HCT116 (cell line): ENCODE measurements at regions not wholly inside any gene's neighbourhood (a gene's known extent, or its start where the extent isn't known, plus 50 kb on each side); places are given as distances from the start of the nearest gene placed in this dataset.

Experiments
- ATAC-seq: fragments of 200-7000 bp; cut with Tn5 transposase; 2 replicates; pipeline ENCODE4 v1.9.1; 2020; ENCODE audit warnings: mild to moderate bottlenecking, moderate library complexity
- BruUV-seq: library from RNA; stranded (reverse); fragments of 400-500 nt; replicated peaks from 2 replicates; lab custom pipeline; 2021; lab: Mats Ljungman, UMichigan
- CTCF ChIA-PET: fragments of 300-600 bp; sonication (Branson Sonifier 250); formaldehyde crosslinking; loops from one replicate; lab custom pipeline; 2021; ENCODE audit warnings: antibody characterized with exemption; lab: Charles Lee
- POLR2A ChIA-PET: fragments of 300-600, 350-600 bp; sonication (Branson Sonifier 250); formaldehyde crosslinking; loops from one replicate; lab custom pipeline; 2021; ENCODE audit warnings: antibody characterized with exemption; lab: Charles Lee
- RAD21 ChIA-PET, 2 experiments: fragments of 300-600 bp; sonication (Branson Sonifier 250); formaldehyde crosslinking; loops; one replicate each; lab custom pipeline; 2023; ENCODE audit warnings: low total read pairs in 2 of 2; ENCODE audit not compliant: uncharacterized antibody in 2 of 2, unreplicated experiment in 2 of 2, low non-redundant PET in 1 of 2; lab: Charles Lee
- DNase-seq: peaks from one replicate; pipeline ENCODE4 v3.0.0-alpha.2; 2010; ENCODE audit warnings: low read depth, low spot score
- H2AFZ ChIP-seq: fragments of 200-600 bp; shearing (Covaris generic), sonication (generic); 2 replicates; pipeline ENCODE4 v1.6.1; 2017; ENCODE audit warnings: low read depth, mixed run types, mixed read lengths, antibody characterized with exemption, low read length; ENCODE audit not compliant: poor library complexity, severe bottlenecking
- H3K27ac ChIP-seq: 2 replicates; pipeline ENCODE4 v1.5.1; 2012; ENCODE audit warnings: low read depth, low read length
- H3K27me3 ChIP-seq: fragments of 200-600 bp; sonication (generic); 2 replicates; pipeline ENCODE4 v1.6.1; 2016; ENCODE audit warnings: mixed run types, low read length, mixed read lengths; ENCODE audit not compliant: insufficient read depth
- H3K36me3 ChIP-seq, 2 experiments: fragments of 200-500 bp in 1 of 2; fragments of 200-600 bp in 1 of 2; sonication (Bioruptor generic) in 1 of 2; sonication (generic) in 1 of 2; 2 replicates each; pipeline versions ENCODE4 v1.5.1 to v1.6.1; 2014 to 2016; ENCODE audit warnings: low read length in 2 of 2, inconsistent platforms in 1 of 2, mixed read lengths in 1 of 2, mixed run types in 1 of 2; ENCODE audit not compliant: insufficient read depth in 2 of 2, control insufficient read depth in 1 of 2
- H3K4me1 ChIP-seq, 2 experiments: fragments of 200-600 bp in 1 of 2; sonication (generic) in 1 of 2; 2 replicates each; pipeline versions ENCODE4 v1.5.1 to v1.6.1; 2012 to 2017; ENCODE audit warnings: low read length in 2 of 2, inconsistent platforms in 1 of 2, mild to moderate bottlenecking in 1 of 2, mixed read lengths in 1 of 2, mixed run types in 1 of 2, moderate library complexity in 1 of 2; ENCODE audit not compliant: insufficient read depth in 2 of 2, control insufficient read depth in 1 of 2
- H3K4me2 ChIP-seq: fragments of 200-600 bp; sonication (generic); 2 replicates; pipeline ENCODE4 v1.6.1; 2017; ENCODE audit warnings: mixed run types, low read length, mixed read lengths
- H3K4me3 ChIP-seq, 2 experiments: fragments of 200-600 bp in 1 of 2; sonication (generic) in 1 of 2; replicated peaks in 1 of 2; 2 replicates each; pipeline ENCODE4 v1.5.1; 2011 to 2016; ENCODE audit warnings: low read length in 2 of 2, control low read depth in 1 of 2, low read depth in 1 of 2, mild to moderate bottlenecking in 1 of 2, mixed read lengths in 1 of 2, mixed run types in 1 of 2
- H3K79me2 ChIP-seq: fragments of 200-600 bp; sonication (generic); 2 replicates; pipeline ENCODE4 v1.6.1; 2017; ENCODE audit warnings: mild to moderate bottlenecking, mixed run types, low read length, moderate library complexity, mixed read lengths; ENCODE audit not compliant: insufficient read depth
- H3K9ac ChIP-seq: fragments of 200-600 bp; sonication (generic); 2 replicates; pipeline ENCODE4 v1.6.1; 2016; ENCODE audit warnings: low read length, mixed read lengths
- H3K9me2 ChIP-seq: fragments of 200-600 bp; sonication (generic), shearing (Covaris generic); 2 replicates; pipeline ENCODE4 v1.6.1; 2017; ENCODE audit warnings: mixed run types, mild to moderate bottlenecking, moderate library complexity; ENCODE audit not compliant: insufficient read depth
- H3K9me3 ChIP-seq, 2 experiments: fragments of 200-500 bp in 1 of 2; fragments of 200-600 bp in 1 of 2; sonication (Bioruptor generic) in 1 of 2; sonication (generic) in 1 of 2; 2 replicates each; pipeline ENCODE4 v1.6.1; 2014 to 2017; ENCODE audit warnings: low read length in 2 of 2, mixed read lengths in 2 of 2, inconsistent platforms in 1 of 2, low read depth in 1 of 2, mild to moderate bottlenecking in 1 of 2, mixed run types in 1 of 2, moderate library complexity in 1 of 2; ENCODE audit not compliant: control insufficient read depth in 1 of 2, insufficient read depth in 1 of 2
- H4K20me1 ChIP-seq: fragments of 200-600 bp; sonication (generic), shearing (Covaris generic); 2 replicates; pipeline ENCODE4 v1.6.1; 2017; ENCODE audit warnings: mixed run types, mild to moderate bottlenecking, moderate library complexity; ENCODE audit not compliant: insufficient read depth
- ELF1 ChIP-seq: IDR thresholded peaks from 2 replicates; pipeline ENCODE4 v1.6.1; 2012; ENCODE audit warnings: low read depth, borderline replicate concordance
- FOSL1 ChIP-seq: IDR thresholded peaks from 2 replicates; pipeline ENCODE4 v1.6.1; 2012; ENCODE audit warnings: low read depth
- POLR2AphosphoS5 ChIP-seq: IDR thresholded peaks from 2 replicates; pipeline ENCODE4 v1.6.1; 2011; ENCODE audit warnings: mild to moderate bottlenecking, low read depth, low read length, moderate library complexity
- intact Hi-C: fragments of 100-400 bp; cut with micrococcal nuclease; formaldehyde crosslinking; loops from 2 replicates; pipeline ENCODE4 v1.10.0; 2022
- TF ChIP-seq, protein P1 (sequence below): IDR thresholded peaks from 2 replicates; pipeline ENCODE4 v1.6.1; 2011; ENCODE audit warnings: mild to moderate bottlenecking, low read length, moderate library complexity; ENCODE audit not compliant: insufficient replicate concordance; ENCODE audit errors: extremely low read depth
- TF ChIP-seq, protein P2 (sequence below): IDR thresholded peaks from 2 replicates; pipeline ENCODE4 v1.6.1; 2012; ENCODE audit warnings: low read depth

DNA sequence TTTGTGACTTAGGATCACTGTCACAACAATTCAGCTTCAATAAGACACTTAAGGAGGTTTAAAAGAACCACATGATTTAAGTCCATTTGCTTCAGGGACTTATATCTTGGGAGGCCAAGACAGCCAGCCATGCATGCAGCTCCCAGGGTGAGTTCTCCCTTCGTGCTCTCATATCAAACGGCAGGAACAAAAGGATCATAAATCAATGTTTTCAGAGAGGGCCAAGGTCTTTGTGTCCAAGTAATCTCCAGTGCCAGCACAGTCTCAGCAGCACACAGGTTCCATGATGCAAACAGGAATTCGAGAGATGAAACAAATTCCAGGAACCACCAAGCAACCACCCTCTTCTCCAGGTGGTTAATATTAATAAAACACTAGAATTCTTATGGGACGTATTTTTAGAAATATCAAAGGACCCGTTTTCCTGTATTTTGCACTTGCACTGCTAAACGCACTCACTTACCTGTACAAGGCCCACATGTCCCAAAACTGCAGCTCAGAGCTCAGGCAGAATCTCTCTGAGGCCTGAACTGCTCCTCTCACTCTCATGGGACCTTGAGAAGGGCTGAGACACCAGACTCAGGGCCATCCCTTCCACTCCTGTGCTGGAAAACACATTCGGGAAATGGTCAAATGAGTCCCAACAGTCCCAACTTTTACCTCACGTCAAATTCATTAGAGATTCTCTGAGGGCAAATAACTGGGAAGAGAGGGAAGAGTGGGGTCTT, 100.0 kb upstream of the RAB4A start:
- H3K4me1 ChIP-seq, result no peaks in the 10 kb centered on the region
- no peak for ATAC-seq
- CTCF ChIA-PET, result no interaction called here

More for the DNA sequence above, 100.0 kb upstream of the RAB4A start:
- RAD21 ChIA-PET, result no interaction called here
- Histone ChIP-seq H3K4me3 (no peak overlapping the region), H3K27me3 (no peaks in the 10 kb centered on the region), H3K27ac (no peak overlapping the region), H3K4me2 (no peak overlapping the region), H4K20me1 (no peaks in the 10 kb centered on the region), H2AFZ (no peak overlapping the region), H3K9me2 (no peaks in the 10 kb centered on the region), H3K36me3 (no peaks in the 10 kb centered on the region)
- no TSS peak for BruUV-seq
- POLR2A ChIA-PET, result no interaction called here
- TF ChIP-seq, protein P1, sequence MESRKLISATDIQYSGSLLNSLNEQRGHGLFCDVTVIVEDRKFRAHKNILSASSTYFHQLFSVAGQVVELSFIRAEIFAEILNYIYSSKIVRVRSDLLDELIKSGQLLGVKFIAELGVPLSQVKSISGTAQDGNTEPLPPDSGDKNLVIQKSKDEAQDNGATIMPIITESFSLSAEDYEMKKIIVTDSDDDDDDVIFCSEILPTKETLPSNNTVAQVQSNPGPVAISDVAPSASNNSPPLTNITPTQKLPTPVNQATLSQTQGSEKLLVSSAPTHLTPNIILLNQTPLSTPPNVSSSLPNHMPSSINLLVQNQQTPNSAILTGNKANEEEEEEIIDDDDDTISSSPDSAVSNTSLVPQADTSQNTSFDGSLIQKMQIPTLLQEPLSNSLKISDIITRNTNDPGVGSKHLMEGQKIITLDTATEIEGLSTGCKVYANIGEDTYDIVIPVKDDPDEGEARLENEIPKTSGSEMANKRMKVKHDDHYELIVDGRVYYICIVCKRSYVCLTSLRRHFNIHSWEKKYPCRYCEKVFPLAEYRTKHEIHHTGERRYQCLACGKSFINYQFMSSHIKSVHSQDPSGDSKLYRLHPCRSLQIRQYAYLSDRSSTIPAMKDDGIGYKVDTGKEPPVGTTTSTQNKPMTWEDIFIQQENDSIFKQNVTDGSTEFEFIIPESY, result no peak
- TF ChIP-seq, protein P2, sequence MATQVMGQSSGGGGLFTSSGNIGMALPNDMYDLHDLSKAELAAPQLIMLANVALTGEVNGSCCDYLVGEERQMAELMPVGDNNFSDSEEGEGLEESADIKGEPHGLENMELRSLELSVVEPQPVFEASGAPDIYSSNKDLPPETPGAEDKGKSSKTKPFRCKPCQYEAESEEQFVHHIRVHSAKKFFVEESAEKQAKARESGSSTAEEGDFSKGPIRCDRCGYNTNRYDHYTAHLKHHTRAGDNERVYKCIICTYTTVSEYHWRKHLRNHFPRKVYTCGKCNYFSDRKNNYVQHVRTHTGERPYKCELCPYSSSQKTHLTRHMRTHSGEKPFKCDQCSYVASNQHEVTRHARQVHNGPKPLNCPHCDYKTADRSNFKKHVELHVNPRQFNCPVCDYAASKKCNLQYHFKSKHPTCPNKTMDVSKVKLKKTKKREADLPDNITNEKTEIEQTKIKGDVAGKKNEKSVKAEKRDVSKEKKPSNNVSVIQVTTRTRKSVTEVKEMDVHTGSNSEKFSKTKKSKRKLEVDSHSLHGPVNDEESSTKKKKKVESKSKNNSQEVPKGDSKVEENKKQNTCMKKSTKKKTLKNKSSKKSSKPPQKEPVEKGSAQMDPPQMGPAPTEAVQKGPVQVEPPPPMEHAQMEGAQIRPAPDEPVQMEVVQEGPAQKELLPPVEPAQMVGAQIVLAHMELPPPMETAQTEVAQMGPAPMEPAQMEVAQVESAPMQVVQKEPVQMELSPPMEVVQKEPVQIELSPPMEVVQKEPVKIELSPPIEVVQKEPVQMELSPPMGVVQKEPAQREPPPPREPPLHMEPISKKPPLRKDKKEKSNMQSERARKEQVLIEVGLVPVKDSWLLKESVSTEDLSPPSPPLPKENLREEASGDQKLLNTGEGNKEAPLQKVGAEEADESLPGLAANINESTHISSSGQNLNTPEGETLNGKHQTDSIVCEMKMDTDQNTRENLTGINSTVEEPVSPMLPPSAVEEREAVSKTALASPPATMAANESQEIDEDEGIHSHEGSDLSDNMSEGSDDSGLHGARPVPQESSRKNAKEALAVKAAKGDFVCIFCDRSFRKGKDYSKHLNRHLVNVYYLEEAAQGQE, result no peak
- TF ChIP-seq FOSL1 (no peak), ELF1 (no peak), POLR2AphosphoS5 (no peak)
- TF ChIP-seq, all 23 proteins: peak for 0
- intact Hi-C loops, result no loop called here
- Histone ChIP-seq H3K79me2 (no peaks in the 10 kb centered on the region), H3K9me3 (no peaks in the 10 kb centered on the region), H3K9ac (no peak overlapping the region)
- DNase-seq, result no peak
